ENCODE measurements at regions not wholly inside any gene's neighbourhood (a gene's known extent, or its start where the extent isn't known, plus 50 kb on each side); places are given as distances from the start of the nearest gene placed in this dataset.

- TF ChIP-seq, protein P1, sequence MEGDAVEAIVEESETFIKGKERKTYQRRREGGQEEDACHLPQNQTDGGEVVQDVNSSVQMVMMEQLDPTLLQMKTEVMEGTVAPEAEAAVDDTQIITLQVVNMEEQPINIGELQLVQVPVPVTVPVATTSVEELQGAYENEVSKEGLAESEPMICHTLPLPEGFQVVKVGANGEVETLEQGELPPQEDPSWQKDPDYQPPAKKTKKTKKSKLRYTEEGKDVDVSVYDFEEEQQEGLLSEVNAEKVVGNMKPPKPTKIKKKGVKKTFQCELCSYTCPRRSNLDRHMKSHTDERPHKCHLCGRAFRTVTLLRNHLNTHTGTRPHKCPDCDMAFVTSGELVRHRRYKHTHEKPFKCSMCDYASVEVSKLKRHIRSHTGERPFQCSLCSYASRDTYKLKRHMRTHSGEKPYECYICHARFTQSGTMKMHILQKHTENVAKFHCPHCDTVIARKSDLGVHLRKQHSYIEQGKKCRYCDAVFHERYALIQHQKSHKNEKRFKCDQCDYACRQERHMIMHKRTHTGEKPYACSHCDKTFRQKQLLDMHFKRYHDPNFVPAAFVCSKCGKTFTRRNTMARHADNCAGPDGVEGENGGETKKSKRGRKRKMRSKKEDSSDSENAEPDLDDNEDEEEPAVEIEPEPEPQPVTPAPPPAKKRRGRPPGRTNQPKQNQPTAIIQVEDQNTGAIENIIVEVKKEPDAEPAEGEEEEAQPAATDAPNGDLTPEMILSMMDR (IDR thresholded peaks at IDR 0.05) = no peak
- TF ChIP-seq POLR2AphosphoS5 (IDR thresholded peaks at IDR 0.05; ENCODE audit: low read depth, low read length) (no peak), SIN3A (IDR thresholded peaks at IDR 0.05; ENCODE audit: borderline replicate concordance, insufficient read depth, low read depth, low read length) (no peak), TCF7L2 (IDR thresholded peaks at IDR 0.05; ENCODE audit: low read depth, low read length) (no peak)
- TF ChIP-seq, protein P2, sequence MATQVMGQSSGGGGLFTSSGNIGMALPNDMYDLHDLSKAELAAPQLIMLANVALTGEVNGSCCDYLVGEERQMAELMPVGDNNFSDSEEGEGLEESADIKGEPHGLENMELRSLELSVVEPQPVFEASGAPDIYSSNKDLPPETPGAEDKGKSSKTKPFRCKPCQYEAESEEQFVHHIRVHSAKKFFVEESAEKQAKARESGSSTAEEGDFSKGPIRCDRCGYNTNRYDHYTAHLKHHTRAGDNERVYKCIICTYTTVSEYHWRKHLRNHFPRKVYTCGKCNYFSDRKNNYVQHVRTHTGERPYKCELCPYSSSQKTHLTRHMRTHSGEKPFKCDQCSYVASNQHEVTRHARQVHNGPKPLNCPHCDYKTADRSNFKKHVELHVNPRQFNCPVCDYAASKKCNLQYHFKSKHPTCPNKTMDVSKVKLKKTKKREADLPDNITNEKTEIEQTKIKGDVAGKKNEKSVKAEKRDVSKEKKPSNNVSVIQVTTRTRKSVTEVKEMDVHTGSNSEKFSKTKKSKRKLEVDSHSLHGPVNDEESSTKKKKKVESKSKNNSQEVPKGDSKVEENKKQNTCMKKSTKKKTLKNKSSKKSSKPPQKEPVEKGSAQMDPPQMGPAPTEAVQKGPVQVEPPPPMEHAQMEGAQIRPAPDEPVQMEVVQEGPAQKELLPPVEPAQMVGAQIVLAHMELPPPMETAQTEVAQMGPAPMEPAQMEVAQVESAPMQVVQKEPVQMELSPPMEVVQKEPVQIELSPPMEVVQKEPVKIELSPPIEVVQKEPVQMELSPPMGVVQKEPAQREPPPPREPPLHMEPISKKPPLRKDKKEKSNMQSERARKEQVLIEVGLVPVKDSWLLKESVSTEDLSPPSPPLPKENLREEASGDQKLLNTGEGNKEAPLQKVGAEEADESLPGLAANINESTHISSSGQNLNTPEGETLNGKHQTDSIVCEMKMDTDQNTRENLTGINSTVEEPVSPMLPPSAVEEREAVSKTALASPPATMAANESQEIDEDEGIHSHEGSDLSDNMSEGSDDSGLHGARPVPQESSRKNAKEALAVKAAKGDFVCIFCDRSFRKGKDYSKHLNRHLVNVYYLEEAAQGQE (IDR thresholded peaks at IDR 0.05; ENCODE audit: insufficient read depth in 1 of 2, low read depth in 2 of 2, low read length in 1 of 2) = no peak
These were observed 319.4 kb downstream of the BRINP2 start for GRCh38 chr1:177490036-177490639.

All from Panc1 (cell line).